Endothelial cell of umbilical vein (primary cell): ENCODE measurements at regions not wholly inside any gene's neighbourhood (a gene's known extent, or its start where the extent isn't known, plus 50 kb on each side); places are given as distances from the start of the nearest gene placed in this dataset.

Experiments
- CTCF ChIP-seq, 2 donors: IDR thresholded peaks; 1 replicate in 1 of 2; 2 replicates in 1 of 2; pipeline ENCODE4 v1.5.1; 2011; ENCODE audit warnings: low read length in 2 of 2, mild to moderate bottlenecking in 2 of 2, moderate library complexity in 2 of 2, control low read depth in 1 of 2, inconsistent platforms in 1 of 2, low read depth in 1 of 2; ENCODE audit not compliant: insufficient read depth in 1 of 2; ENCODE audit errors: extremely low read depth in 1 of 2
- EZH2 ChIP-seq: IDR thresholded peaks from 2 replicates; pipeline ENCODE4 v1.6.1; 2012; ENCODE audit warnings: borderline replicate concordance, low read depth, mild to moderate bottlenecking, moderate library complexity, low read length, inconsistent platforms; ENCODE audit not compliant: severe bottlenecking
- JUN ChIP-seq: IDR thresholded peaks from 2 replicates; pipeline ENCODE4 v1.6.1; 2011; ENCODE audit warnings: borderline replicate concordance, low read depth; ENCODE audit not compliant: insufficient read length, insufficient read depth
- MAX ChIP-seq: IDR thresholded peaks from 2 replicates; pipeline ENCODE4 v1.6.1; 2011; ENCODE audit not compliant: insufficient read depth, insufficient read length
- POLR2A ChIP-seq: IDR thresholded peaks from 2 replicates; pipeline ENCODE4 v1.6.1; 2012; ENCODE audit warnings: low read depth, mild to moderate bottlenecking, control low read depth, low read length
- POLR2AphosphoS5 ChIP-seq: IDR thresholded peaks from 2 replicates; pipeline ENCODE4 v1.6.1; 2012; ENCODE audit warnings: low read depth, mild to moderate bottlenecking, control low read depth, low read length, moderate library complexity; ENCODE audit not compliant: insufficient read depth

DNA sequence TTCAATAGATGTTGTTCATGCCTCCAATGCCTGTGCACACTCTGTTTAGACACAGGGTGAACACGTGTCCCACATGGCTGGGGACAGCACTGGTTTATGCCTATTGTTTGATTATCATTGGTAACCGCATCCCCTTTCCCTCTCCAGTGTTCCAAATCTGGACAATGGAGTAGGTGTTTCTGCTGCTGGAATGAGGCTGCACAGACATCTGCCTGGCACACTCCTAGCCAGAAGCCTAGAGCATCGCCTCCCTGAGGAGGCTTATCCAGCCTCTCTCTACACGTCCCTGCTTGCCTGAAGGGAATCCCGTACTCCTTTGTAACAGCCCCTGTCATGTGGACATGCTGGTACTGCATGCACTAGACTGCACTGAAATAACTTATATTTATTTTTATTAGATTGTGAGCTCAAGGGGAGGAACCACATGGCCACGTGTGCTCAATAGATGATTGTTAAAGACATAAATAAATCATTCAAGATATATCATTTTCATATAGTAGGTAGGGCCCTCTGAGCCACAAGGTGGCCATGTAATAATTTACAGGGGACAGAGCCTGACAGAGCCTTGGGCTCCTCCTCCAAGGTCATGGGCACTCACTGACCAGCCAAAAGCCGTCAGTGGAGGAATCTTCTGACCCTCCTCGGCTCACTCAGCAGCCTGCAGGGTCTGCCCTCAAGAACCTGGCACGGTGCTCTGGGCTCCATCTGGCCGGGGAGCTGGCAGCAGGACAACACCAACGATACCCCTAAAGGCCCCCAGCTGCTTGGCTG lies 310.9 kb upstream of the ZNF32 start:
- no peak for TF ChIP-seq EZH2
- no peak for TF ChIP-seq POLR2AphosphoS5
- no peak for TF ChIP-seq CTCF (IDR thresholded peaks at IDR 0.05; ENCODE audit: extremely low read depth in 1 of 2, insufficient read depth in 1 of 2, low read depth in 1 of 2, low read length in 2 of 2)
- no peak for TF ChIP-seq MAX
- no peak for TF ChIP-seq POLR2A
- TF ChIP-seq JUN = no peak
